Transverse colon (tissue), 4 donors: ENCODE measurements at regions not wholly inside any gene's neighbourhood (a gene's known extent, or its start where the extent isn't known, plus 50 kb on each side); places are given as distances from the start of the nearest gene placed in this dataset.

Experiments used
- DNase-seq: peaks from one replicate; pipeline ENCODE4 v3.0.0-alpha.2; 2019
- H3K27ac ChIP-seq, 4 donors: fragments of 200-600 bp; sonication (generic); 2 replicates each; pipeline ENCODE4 v1.5.1; 2016 to 2018; ENCODE audit warnings: inconsistent platforms in 4 of 4
- H3K27me3 ChIP-seq: fragments of 200-600 bp; sonication (generic); 2 replicates; pipeline ENCODE4 v1.5.1; 2017; ENCODE audit warnings: inconsistent platforms
- H3K36me3 ChIP-seq, 4 donors: fragments of 200-600 bp; sonication (generic); 2 replicates each; pipeline ENCODE4 v1.5.1; 2017 to 2019; ENCODE audit warnings: inconsistent platforms in 4 of 4
- H3K4me1 ChIP-seq, 4 donors: fragments of 200-600 bp; sonication (generic); 2 replicates each; pipeline ENCODE4 v1.5.1; 2017 to 2020; ENCODE audit warnings: inconsistent platforms in 4 of 4
- H3K4me3 ChIP-seq, 4 donors: fragments of 200-600 bp; sonication (generic); 1 replicate in 1 of 4; 2 replicates in 3 of 4; pipeline versions ENCODE4 v1.5.1 to v1.6.1; 2017 to 2019; ENCODE audit warnings: inconsistent platforms in 4 of 4
- H3K9me3 ChIP-seq, 2 donors: fragments of 200-600 bp; sonication (generic); 2 replicates each; pipeline ENCODE4 v1.5.1; 2017 to 2019; ENCODE audit warnings: inconsistent platforms in 2 of 2
- CTCF ChIP-seq, 5 experiments: fragments of 200-600 bp in 3 of 5; fragments of 450-650 bp in 2 of 5; sonication (generic) in 3 of 5; IDR thresholded peaks; 1 replicate in 2 of 5; 2 replicates in 3 of 5; pipeline ENCODE4 v1.5.1; 2016 to 2017; ENCODE audit warnings: antibody characterized with exemption in 5 of 5, inconsistent platforms in 3 of 5, mild to moderate bottlenecking in 2 of 5, moderate library complexity in 1 of 5
- EP300 ChIP-seq: sonication (generic); formaldehyde crosslinking; IDR thresholded peaks from one replicate; pipeline ENCODE4 v1.6.1; 2017; ENCODE audit warnings: antibody characterized with exemption, low read depth
- POLR2A ChIP-seq: fragments of 450-650 bp; IDR thresholded peaks from one replicate; pipeline ENCODE4 v1.6.1; 2016; ENCODE audit warnings: antibody characterized with exemption, mild to moderate bottlenecking, moderate library complexity
- POLR2AphosphoS5 ChIP-seq, 3 donors: sonication (generic); formaldehyde crosslinking; IDR thresholded peaks; one replicate each; pipeline ENCODE4 v1.6.1; 2016; ENCODE audit warnings: antibody characterized with exemption in 3 of 3
- WGBS, 2 donors: methylation state at CpG; one replicate each; pipeline ENCODE4 v1.1.5; 2018; ENCODE audit warnings: low coverage in 1 of 2; 5-methylcytosine and 5-hydroxymethylcytosine counted together
- in situ Hi-C, 4 donors: fragments of 200-750 bp; cut with MboI; loops; one replicate each; pipeline versions ENCODE4 v1.15.0 to v1.15.1; 2017; ENCODE audit warnings: low sequenced_read_pairs in 3 of 4, low pct_ligation_motif_present in 1 of 4, low pct_unique_long_range_greater_than_20kb in 1 of 4
- intact Hi-C: fragments of 100-400 bp; cut with DNase I; formaldehyde crosslinking; loops from one replicate; pipeline ENCODE4 v1.15.1; 2023; ENCODE audit warnings: low total_unique reads

- DNase-seq: no peak
- no peak for TF ChIP-seq POLR2A
- TF ChIP-seq EP300: no peak
- TF ChIP-seq CTCF (IDR thresholded peaks at IDR 0.05): no peak
- TF ChIP-seq POLR2AphosphoS5 (IDR thresholded peaks at IDR 0.05): no peak
- H3K27ac ChIP-seq: no peak overlapping the region
- peaks cover 0 to 8% (median 4%) of the 10 kb centered on the region in 4 donors for H3K4me1 ChIP-seq
- no peak overlapping the region for H3K4me3 ChIP-seq
- no peaks in the 10 kb centered on the region for H3K36me3 ChIP-seq
- in situ Hi-C loops: no loop called here
- H3K9me3 ChIP-seq: peaks cover 5 to 6% of the 10 kb centered on the region in 2 donors
- intact Hi-C loops: no loop called here
- WGBS, 2 donors: 88 to 92% methylated on average over 2 of the region's 2 CpGs
- no peaks in the 10 kb centered on the region for H3K27me3 ChIP-seq
These were observed 120.7 kb upstream of the KCNG1 start for GRCh38 chr20:51143652-51144051.

GRCh38 chr20:51142448-51142847 lies 119.5 kb upstream of the KCNG1 start:
- H3K4me1 ChIP-seq: peaks cover 0 to 8% (median 5%) of the 10 kb centered on the region in 4 donors
- intact Hi-C loops (no loop called here), in situ Hi-C loops (no loop called here)
- no peak overlapping the region for H3K4me3 ChIP-seq
- peak overlapping the region in 1 of 4 donors; percentile 41 for H3K27ac ChIP-seq
- TF ChIP-seq EP300 (no peak), POLR2AphosphoS5 (IDR thresholded peaks at IDR 0.05) (no peak), CTCF (IDR thresholded peaks at IDR 0.05) (no peak), POLR2A (no peak)
- no peaks in the 10 kb centered on the region for H3K36me3 ChIP-seq
- no peaks in the 10 kb centered on the region for H3K27me3 ChIP-seq
- H3K9me3 ChIP-seq: peaks cover 5 to 6% of the 10 kb centered on the region in 2 donors
- WGBS, 2 donors: 23 to 51% methylated on average over 5 to 7 of the region's 7 CpGs
- DNase-seq: no peak

GRCh38 chr20:51140671-51141070 lies 117.8 kb upstream of the KCNG1 start:
- H3K36me3 ChIP-seq: no peaks in the 10 kb centered on the region
- in situ Hi-C loops (no loop called here), intact Hi-C loops (no loop called here)
- peaks cover 3 to 22% (median 11%) of the 10 kb centered on the region in 4 donors for H3K4me1 ChIP-seq
- no peaks in the 10 kb centered on the region for H3K27me3 ChIP-seq
- peaks cover 0 to under 1% of the 10 kb centered on the region in 2 donors for H3K9me3 ChIP-seq
- no peak overlapping the region for H3K27ac ChIP-seq
- WGBS, 2 donors: 87 to 94% methylated on average over 3 to 7 of the region's 7 CpGs
- no peak for DNase-seq
- TF ChIP-seq EP300: no peak
- TF ChIP-seq POLR2A: no peak
- TF ChIP-seq CTCF (IDR thresholded peaks at IDR 0.05): no peak
- TF ChIP-seq POLR2AphosphoS5 (IDR thresholded peaks at IDR 0.05): no peak
- H3K4me3 ChIP-seq: no peak overlapping the region

- Histone ChIP-seq H3K4me3 (no peak overlapping the region), H3K27me3 (no peaks in the 10 kb centered on the region), H3K27ac (no peak overlapping the region), H3K36me3 (no peaks in the 10 kb centered on the region), H3K4me1 (peaks cover 3 to 30% (median 13%) of the 10 kb centered on the region in 4 donors), H3K9me3 (no peaks in the 10 kb centered on the region)
- in situ Hi-C loops (no loop called here), intact Hi-C loops (no loop called here)
- DNase-seq: no peak
- TF ChIP-seq POLR2A: no peak
- TF ChIP-seq EP300: no peak
- no peak for TF ChIP-seq POLR2AphosphoS5 (IDR thresholded peaks at IDR 0.05)
- no peak for TF ChIP-seq CTCF (IDR thresholded peaks at IDR 0.05)
- 79 to 87% methylated on average over 3 of the region's 3 CpGs for WGBS, 2 donors
These were observed 117.0 kb upstream of the KCNG1 start for GRCh38 chr20:51139891-51140290.
